Neural progenitor cell (in vitro differentiated cells): ENCODE measurements at regions not wholly inside any gene's neighbourhood (a gene's known extent, or its start where the extent isn't known, plus 50 kb on each side); places are given as distances from the start of the nearest gene placed in this dataset.

Experiments
- EZH2 ChIP-seq: fragments of 200-600 bp; sonication (generic); IDR thresholded peaks from 2 replicates; pipeline ENCODE4 v1.6.1; 2017; ENCODE audit warnings: antibody characterized with exemption, mild to moderate bottlenecking, moderate library complexity
- EZH2phosphoT487 ChIP-seq: fragments of 200-600 bp; sonication (generic); IDR thresholded peaks from 2 replicates; pipeline ENCODE4 v1.6.1; 2017; ENCODE audit warnings: antibody characterized with exemption
- TF ChIP-seq, protein P1 (sequence below): fragments of 200-600 bp; sonication (generic); IDR thresholded peaks from 2 replicates; pipeline ENCODE4 v1.5.1; 2017; ENCODE audit warnings: antibody characterized with exemption, mild to moderate bottlenecking

DNA sequence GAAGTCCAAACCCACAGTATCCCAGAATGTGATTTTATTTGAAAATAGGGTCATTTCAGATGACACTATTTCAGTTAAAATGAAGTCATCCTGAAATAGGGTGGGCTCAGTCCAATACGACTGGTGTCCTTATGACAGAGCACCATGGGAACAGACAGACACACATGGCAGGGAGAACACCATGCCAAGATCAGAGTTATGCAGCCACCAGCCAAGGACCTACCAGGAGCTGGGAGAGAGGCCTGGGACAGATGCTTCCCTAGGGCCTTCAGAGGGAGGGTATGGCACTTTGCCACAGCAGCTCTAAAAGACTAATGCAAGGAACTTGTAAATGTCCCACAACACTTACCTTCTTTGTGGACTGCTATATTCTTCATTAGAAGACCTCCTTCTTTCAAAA is 226.5 kb downstream of the NEBL start:
- TF ChIP-seq, protein P1, sequence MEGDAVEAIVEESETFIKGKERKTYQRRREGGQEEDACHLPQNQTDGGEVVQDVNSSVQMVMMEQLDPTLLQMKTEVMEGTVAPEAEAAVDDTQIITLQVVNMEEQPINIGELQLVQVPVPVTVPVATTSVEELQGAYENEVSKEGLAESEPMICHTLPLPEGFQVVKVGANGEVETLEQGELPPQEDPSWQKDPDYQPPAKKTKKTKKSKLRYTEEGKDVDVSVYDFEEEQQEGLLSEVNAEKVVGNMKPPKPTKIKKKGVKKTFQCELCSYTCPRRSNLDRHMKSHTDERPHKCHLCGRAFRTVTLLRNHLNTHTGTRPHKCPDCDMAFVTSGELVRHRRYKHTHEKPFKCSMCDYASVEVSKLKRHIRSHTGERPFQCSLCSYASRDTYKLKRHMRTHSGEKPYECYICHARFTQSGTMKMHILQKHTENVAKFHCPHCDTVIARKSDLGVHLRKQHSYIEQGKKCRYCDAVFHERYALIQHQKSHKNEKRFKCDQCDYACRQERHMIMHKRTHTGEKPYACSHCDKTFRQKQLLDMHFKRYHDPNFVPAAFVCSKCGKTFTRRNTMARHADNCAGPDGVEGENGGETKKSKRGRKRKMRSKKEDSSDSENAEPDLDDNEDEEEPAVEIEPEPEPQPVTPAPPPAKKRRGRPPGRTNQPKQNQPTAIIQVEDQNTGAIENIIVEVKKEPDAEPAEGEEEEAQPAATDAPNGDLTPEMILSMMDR, result no peak
- no peak for TF ChIP-seq EZH2phosphoT487
- TF ChIP-seq EZH2, result no peak
